H9 (cell line): ENCODE measurements at regions not wholly inside any gene's neighbourhood (a gene's known extent, or its start where the extent isn't known, plus 50 kb on each side); places are given as distances from the start of the nearest gene placed in this dataset.

Experiments
- DNase-seq: peaks from one replicate; pipeline ENCODE4 v3.0.0-alpha.2; 2017
- H2AFZ ChIP-seq: one replicate; pipeline ENCODE4 v1.6.1; 2013; ENCODE audit warnings: mild to moderate bottlenecking, low read length, control low read depth, moderate library complexity
- H2AK5ac ChIP-seq: 2 replicates; pipeline ENCODE4 v1.6.1; 2013; ENCODE audit warnings: low read length, control low read depth, mixed read lengths; ENCODE audit not compliant: insufficient read length
- H2BK120ac ChIP-seq: one replicate; pipeline ENCODE4 v1.6.1; 2013; ENCODE audit warnings: low read depth, mild to moderate bottlenecking, low read length, control low read depth, inconsistent platforms; ENCODE audit not compliant: poor library complexity, severe bottlenecking
- H2BK12ac ChIP-seq: 2 replicates; pipeline ENCODE4 v1.6.1; 2013; ENCODE audit warnings: low read length, control low read depth, mixed read lengths, low read depth; ENCODE audit not compliant: insufficient read length
- H2BK15ac ChIP-seq: 2 replicates; pipeline ENCODE4 v1.6.1; 2013; ENCODE audit warnings: low read depth, low read length, control low read depth
- H2BK20ac ChIP-seq: one replicate; pipeline ENCODE4 v1.6.1; 2013; ENCODE audit warnings: low read depth, mild to moderate bottlenecking, low read length, control low read depth, inconsistent platforms; ENCODE audit not compliant: poor library complexity, severe bottlenecking
- H2BK5ac ChIP-seq: 2 replicates; pipeline ENCODE4 v1.6.1; 2013; ENCODE audit warnings: low read length, control low read depth, mixed read lengths; ENCODE audit not compliant: insufficient read length
- H3K14ac ChIP-seq: 2 replicates; pipeline ENCODE4 v1.6.1; 2013; ENCODE audit warnings: low read length, control low read depth; ENCODE audit not compliant: insufficient read depth
- H3K18ac ChIP-seq: 2 replicates; pipeline ENCODE4 v1.6.1; 2013; ENCODE audit warnings: low read depth, mild to moderate bottlenecking, mixed read lengths, low read length, control low read depth; ENCODE audit not compliant: insufficient read length
- H3K23ac ChIP-seq: 2 replicates; pipeline ENCODE4 v1.6.1; 2013; ENCODE audit warnings: low read length, control low read depth, mixed read lengths, low read depth; ENCODE audit not compliant: insufficient read length
- H3K23me2 ChIP-seq: 2 replicates; pipeline ENCODE4 v1.6.1; 2013; ENCODE audit warnings: low read depth, mild to moderate bottlenecking, mixed read lengths, low read length, control low read depth; ENCODE audit not compliant: insufficient read length, poor library complexity, severe bottlenecking
- H3K27ac ChIP-seq: 2 replicates; pipeline ENCODE4 v1.5.1; 2013; ENCODE audit warnings: low read length, control low read depth, mixed read lengths, low read depth; ENCODE audit not compliant: insufficient read length
- H3K27me3 ChIP-seq: 2 replicates; pipeline ENCODE4 v1.6.1; 2013; ENCODE audit warnings: low read length, control low read depth, inconsistent platforms; ENCODE audit not compliant: insufficient read depth
- H3K4ac ChIP-seq: 2 replicates; pipeline ENCODE4 v1.6.1; 2013; ENCODE audit warnings: low read depth, mild to moderate bottlenecking, control low read depth, inconsistent platforms, low read length, moderate library complexity
- H3K4me1 ChIP-seq: 2 replicates; pipeline ENCODE4 v1.6.1; 2013; ENCODE audit warnings: low read length, control low read depth, inconsistent platforms; ENCODE audit not compliant: insufficient read depth
- H3K4me2 ChIP-seq: 2 replicates; pipeline ENCODE4 v1.6.1; 2013; ENCODE audit warnings: low read length, control low read depth, mixed read lengths; ENCODE audit not compliant: insufficient read length, insufficient read depth
- H3K56ac ChIP-seq: 2 replicates; pipeline ENCODE4 v1.6.1; 2013; ENCODE audit warnings: low read depth, mild to moderate bottlenecking, mixed read lengths, low read length, control low read depth; ENCODE audit not compliant: insufficient read length
- H3K79me1 ChIP-seq: 2 replicates; pipeline ENCODE4 v1.6.1; 2013; ENCODE audit warnings: low read depth, mild to moderate bottlenecking, moderate library complexity, low read length, control low read depth, inconsistent platforms; ENCODE audit not compliant: insufficient read depth, poor library complexity, severe bottlenecking
- H3K79me2 ChIP-seq: 2 replicates; pipeline ENCODE4 v1.6.1; 2013; ENCODE audit warnings: low read length, control low read depth, inconsistent platforms; ENCODE audit not compliant: insufficient read depth
- H3K9ac ChIP-seq: 2 replicates; pipeline ENCODE4 v1.6.1; 2013; ENCODE audit warnings: low read length, control low read depth, mixed read lengths; ENCODE audit not compliant: insufficient read length; ENCODE audit errors: extremely low read depth
- H3K9me3 ChIP-seq: one replicate; pipeline ENCODE4 v1.6.1; 2013; ENCODE audit warnings: low read depth, low read length, inconsistent platforms; ENCODE audit not compliant: control insufficient read depth
- H3T11ph ChIP-seq: one replicate; pipeline ENCODE4 v1.6.1; 2013; ENCODE audit warnings: mild to moderate bottlenecking, low read length, control low read depth, inconsistent platforms
- H4K20me1 ChIP-seq: one replicate; pipeline ENCODE4 v1.6.1; 2013; ENCODE audit not compliant: control insufficient read depth, insufficient read length, insufficient read depth
- H4K5ac ChIP-seq: 2 replicates; pipeline ENCODE4 v1.6.1; 2013; ENCODE audit warnings: low read depth, mild to moderate bottlenecking, mixed read lengths, low read length, control low read depth; ENCODE audit not compliant: insufficient read length
- H4K8ac ChIP-seq: replicated peaks from 2 replicates; pipeline ENCODE4 v1.6.1; 2013; ENCODE audit warnings: low read length, control low read depth, mixed read lengths, low read depth; ENCODE audit not compliant: insufficient read length
- H4K91ac ChIP-seq: 2 replicates; pipeline ENCODE4 v1.6.1; 2013; ENCODE audit warnings: low read depth, mild to moderate bottlenecking, moderate library complexity, mixed read lengths, low read length, control low read depth; ENCODE audit not compliant: insufficient read length
- H3K27ac Mint-ChIP-seq, 3 experiments: 2 replicates in 2 of 3; 3 replicates in 1 of 3; pipeline ENCODE4 v1.8.0; 2020 to 2021; ENCODE audit warnings: mixed read lengths in 3 of 3, mild to moderate bottlenecking in 1 of 3, moderate library complexity in 1 of 3
- H3K27me3 Mint-ChIP-seq: 2 replicates; pipeline ENCODE4 v1.8.0; 2021; ENCODE audit warnings: low read depth, mild to moderate bottlenecking, moderate library complexity, mixed read lengths
- H3K36me3 Mint-ChIP-seq, 3 experiments: 2 replicates in 2 of 3; 3 replicates in 1 of 3; pipeline ENCODE4 v1.8.0; 2020 to 2021; ENCODE audit warnings: low read depth in 3 of 3, mixed read lengths in 3 of 3; ENCODE audit not compliant: insufficient read depth in 1 of 3
- H3K4me1 Mint-ChIP-seq, 2 experiments: 2 replicates each; pipeline ENCODE4 v1.8.0; 2020; ENCODE audit warnings: mixed read lengths in 2 of 2
- H3K4me3 Mint-ChIP-seq, 2 experiments: 2 replicates in 1 of 2; 3 replicates in 1 of 2; pipeline ENCODE4 v1.8.0; 2020 to 2021; ENCODE audit warnings: mild to moderate bottlenecking in 2 of 2, mixed read lengths in 2 of 2, moderate library complexity in 1 of 2
- H3K9me3 Mint-ChIP-seq, 2 experiments: 2 replicates in 1 of 2; 3 replicates in 1 of 2; pipeline ENCODE4 v1.8.0; 2020; ENCODE audit warnings: mild to moderate bottlenecking in 2 of 2, mixed read lengths in 2 of 2, moderate library complexity in 1 of 2
- CTCF ChIP-seq: fragments of 200-600 bp; sonication (generic); conservative IDR thresholded peaks from 3 replicates; pipeline ENCODE4 v1.8.0; 2021; ENCODE audit warnings: antibody characterized with exemption, mild to moderate bottlenecking
- WGBS: extraction: QIAGEN DNeasy Blood & Tissue Kit; methylation state at CpG from one replicate; pipeline ENCODE4 v1.1.7; 2013; ENCODE audit warnings: missing lambda C conversion rate, low lambda C conversion rate, mixed read lengths; ENCODE audit not compliant: insufficient read length; ENCODE audit errors: extremely low coverage; 5-methylcytosine and 5-hydroxymethylcytosine counted together

GRCh38 chr10:29032169-29032568 lies 256.7 kb upstream of the LYZL1 start:
- H2BK5ac ChIP-seq = no peak overlapping the region
- H3K23ac ChIP-seq = no peak overlapping the region
- Mint-ChIP-seq H3K27ac (no peak overlapping the region), H3K4me1 (no peaks in the 10 kb centered on the region), H3K36me3 (no peaks in the 10 kb centered on the region), H3K27me3 (peaks cover 5% of the 10 kb centered on the region; the same call in 1 of the 2 replicates), H3K9me3 (no peaks in the 10 kb centered on the region), H3K4me3 (no peak overlapping the region)
- H3K4me2 ChIP-seq = no peak overlapping the region
- H3K27ac ChIP-seq = no peak overlapping the region
- H2BK120ac ChIP-seq = no peak overlapping the region
- H3K14ac ChIP-seq = no peak overlapping the region
- H3K18ac ChIP-seq = no peak overlapping the region
- no peaks in the 10 kb centered on the region; the same call in 1 of the 2 replicates for H3K27me3 ChIP-seq
- no peak for TF ChIP-seq CTCF
- no peak overlapping the region for H4K5ac ChIP-seq
- no peak for DNase-seq
- H4K8ac ChIP-seq = no peak overlapping the region
- H3K4ac ChIP-seq = no peak overlapping the region
- H2AK5ac ChIP-seq = no peak overlapping the region
- H4K91ac ChIP-seq = no peak overlapping the region
- WGBS = no CpG with 5 or more reads among the region's 3 CpGs
- no peak overlapping the region for H2BK12ac ChIP-seq
- H3K23me2 ChIP-seq = no peaks in the 10 kb centered on the region
- H3K56ac ChIP-seq = no peak overlapping the region
- no peak overlapping the region for H2BK15ac ChIP-seq
- H3K9me3 ChIP-seq = no peaks in the 10 kb centered on the region
- H4K20me1 ChIP-seq = no peaks in the 10 kb centered on the region
- no peak overlapping the region for H2BK20ac ChIP-seq
- no peak overlapping the region for H3K9ac ChIP-seq
- H3K79me2 ChIP-seq = no peaks in the 10 kb centered on the region
- H3T11ph ChIP-seq = no peak overlapping the region
- no peaks in the 10 kb centered on the region for H3K79me1 ChIP-seq
- H3K4me1 ChIP-seq = no peaks in the 10 kb centered on the region
- no peak overlapping the region for H2AFZ ChIP-seq
